GM12878 (cell line): ENCODE measurements at regions not wholly inside any gene's neighbourhood (a gene's known extent, or its start where the extent isn't known, plus 50 kb on each side); places are given as distances from the start of the nearest gene placed in this dataset.
A peak's percentile ranks its signal among the peaks of the same experiment; 100 is the strongest.

Source experiments
- ATAC-seq: fragments of 200-7000 bp; cut with Tn5 transposase; 3 replicates; pipeline ENCODE4 v1.9.1; 2020; ENCODE audit warnings: mild to moderate bottlenecking, moderate library complexity
- BruUV-seq: library from RNA; stranded (reverse); fragments of 400-500 nt; replicated peaks from 2 replicates; lab custom pipeline; 2021; lab: Mats Ljungman, UMichigan
- CTCF ChIA-PET: fragments of 300-600 bp; sonication (Branson Sonifier 250); formaldehyde crosslinking; extraction: SDS; loops from one replicate; lab custom pipeline; 2021; ENCODE audit warnings: inconsistent platforms; lab: Yijun Ruan, JAX
- POLR2A ChIA-PET: fragments of 350-600 bp; formaldehyde crosslinking; extraction: SDS; loops from one replicate; lab custom pipeline; 2021; ENCODE audit warnings: inconsistent platforms; lab: Charles Lee
- RAD21 ChIA-PET: fragments of 300-600 bp; sonication (Branson Sonifier 250); formaldehyde crosslinking; loops from one replicate; lab custom pipeline; 2023; ENCODE audit warnings: antibody characterized with exemption; ENCODE audit not compliant: unreplicated experiment; lab: Charles Lee
- SMC1A ChIA-PET: fragments of 300-600 bp; sonication (Branson Sonifier 250); formaldehyde crosslinking; loops from one replicate; lab custom pipeline; 2023; ENCODE audit not compliant: unreplicated experiment, uncharacterized antibody; lab: Charles Lee
- DNase-seq: peaks from one replicate; pipeline ENCODE4 v3.0.0-alpha.2; 2011; ENCODE audit warnings: low read depth, low spot score
- FAIRE-seq: peaks from 3 replicates; lab custom pipeline; 2011; peaks lifted over from hg19 to GRCh38; lab: Jason Lieb, UNC
- H2AFZ ChIP-seq: 2 replicates; pipeline ENCODE4 v1.6.0; 2011; ENCODE audit warnings: low read depth, low read length, control low read depth; ENCODE audit not compliant: control insufficient read depth
- H3K27ac ChIP-seq: 2 replicates; pipeline ENCODE4 v1.5.1; 2011; ENCODE audit warnings: control low read depth; ENCODE audit not compliant: control insufficient read depth, insufficient read depth
- H3K27me3 ChIP-seq, 2 experiments: replicated peaks in 1 of 2; 2 replicates each; pipeline versions ENCODE4 v1.6.0 to v1.6.1; 2011; ENCODE audit warnings: low read length in 1 of 2; ENCODE audit not compliant: control insufficient read depth in 2 of 2, insufficient read depth in 2 of 2
- H3K36me3 ChIP-seq, 2 experiments: 2 replicates each; pipeline ENCODE4 v1.5.1; 2011; ENCODE audit warnings: low read length in 1 of 2; ENCODE audit not compliant: control insufficient read depth in 2 of 2, insufficient read depth in 2 of 2
- H3K4me1 ChIP-seq: 2 replicates; pipeline ENCODE4 v1.6.1; 2011; ENCODE audit warnings: mild to moderate bottlenecking, low read length, moderate library complexity, mixed read lengths; ENCODE audit not compliant: control insufficient read depth, insufficient read depth
- H3K4me2 ChIP-seq: 2 replicates; pipeline ENCODE4 v1.6.0; 2011; ENCODE audit warnings: control low read depth; ENCODE audit not compliant: control insufficient read depth, insufficient read depth
- H3K4me3 ChIP-seq: fragments of 200-600 bp; sonication (generic); 2 replicates; pipeline ENCODE4 v1.5.1; 2016
- H3K79me2 ChIP-seq: 2 replicates; pipeline ENCODE4 v1.6.0; 2011; ENCODE audit warnings: low read length; ENCODE audit not compliant: control insufficient read depth, insufficient read depth
- H3K9ac ChIP-seq: 2 replicates; pipeline ENCODE4 v1.8.0; 2011; ENCODE audit warnings: low read length, control low read depth, mixed read lengths; ENCODE audit not compliant: control insufficient read depth, insufficient read depth
- H3K9me3 ChIP-seq: replicated peaks from 3 replicates; pipeline ENCODE4 v1.5.1; 2011; ENCODE audit warnings: mild to moderate bottlenecking, low read length; ENCODE audit not compliant: control insufficient read depth, insufficient read depth
- H4K20me1 ChIP-seq: 2 replicates; pipeline ENCODE4 v1.6.0; 2011; ENCODE audit not compliant: control insufficient read depth, insufficient read depth
- HDAC2 ChIP-seq: fragments of 200-600 bp; sonication (generic); IDR thresholded peaks from 2 replicates; pipeline ENCODE4 v1.6.1; 2017
- NFXL1 ChIP-seq: fragments of 450-650 bp; IDR thresholded peaks from 2 replicates; pipeline ENCODE4 v1.6.1; 2017; ENCODE audit warnings: antibody characterized with exemption, mild to moderate bottlenecking, borderline replicate concordance
- POLR2AphosphoS5 ChIP-seq: IDR thresholded peaks from 2 replicates; pipeline ENCODE4 v1.6.1; 2011; ENCODE audit warnings: mild to moderate bottlenecking, low read length, inconsistent platforms
- RUNX3 ChIP-seq: IDR thresholded peaks from 2 replicates; pipeline ENCODE4 v1.6.1; 2012; ENCODE audit warnings: low read length, inconsistent platforms
- TARDBP ChIP-seq: IDR thresholded peaks from 2 replicates; pipeline ENCODE4 v1.6.1; 2016; ENCODE audit warnings: borderline replicate concordance
- TBL1XR1 ChIP-seq: IDR thresholded peaks from 2 replicates; pipeline ENCODE4 v1.6.1; 2012; ENCODE audit warnings: low read depth, low read length, improper control_type of control experiment
- WGBS: methylation state at CpG from one replicate; pipeline ENCODE4 v1.1.6; 2016; ENCODE audit warnings: low lambda C conversion rate; ENCODE audit not compliant: insufficient replicate concordance, insufficient coverage; ENCODE audit errors: missing lambda C conversion rate; 5-methylcytosine and 5-hydroxymethylcytosine counted together
- in situ Hi-C: fragments of 300-500 bp; cut with MboI; formaldehyde crosslinking; loops from 9 replicates; pipeline ENCODE4 v1.14.3; 2018; ENCODE audit warnings: mixed read lengths
- intact Hi-C: fragments of 100-400 bp; cut with micrococcal nuclease; formaldehyde crosslinking; loops from one replicate; pipeline ENCODE4 v1.14.2; 2022; ENCODE audit not compliant: unreplicated experiment

- WGBS: 35% methylated on average over 2 of the region's 2 CpGs
- H3K4me1 ChIP-seq: no peaks in the 10 kb centered on the region
- H3K4me2 ChIP-seq: no peak overlapping the region
- peak; percentile 68 for ATAC-seq
- ChIA-PET RAD21 (interaction anchor here (1.2 kb wide), 1 partner anchor 35 kb away, joined by 6 read pairs; no protein-coding TSS in a partner anchor), POLR2A (no interaction called here), SMC1A (interaction anchor here (0.6 to 2.1 kb wide), 8 partner anchors 10 to 316 kb away, joined by 3 to 4 read pairs (median 3); no protein-coding TSS in a partner anchor), CTCF (interaction anchor here (0.8 to 1.0 kb wide), 2 partner anchors 278 to 280 kb away, joined by 3 to 4 read pairs; no protein-coding TSS in a partner anchor)
- TF ChIP-seq POLR2AphosphoS5: no peak
- peak; percentile 33; the same call in 1 of the 2 replicates for TF ChIP-seq RUNX3
- no peaks in the 10 kb centered on the region for H3K27me3 ChIP-seq
- intact Hi-C loops (no loop called here), in situ Hi-C loops (no loop called here)
- no peak for FAIRE-seq
- BruUV-seq: no TSS peak
- H4K20me1 ChIP-seq: no peaks in the 10 kb centered on the region
- no peaks in the 10 kb centered on the region for H3K36me3 ChIP-seq
- no peak overlapping the region for H2AFZ ChIP-seq
- H3K4me3 ChIP-seq: no peak overlapping the region
- H3K27ac ChIP-seq: no peak overlapping the region
- no peak for DNase-seq
- no peaks in the 10 kb centered on the region for H3K79me2 ChIP-seq
- no peaks in the 10 kb centered on the region for H3K9me3 ChIP-seq
- no peak overlapping the region for H3K9ac ChIP-seq
These were observed 524.8 kb upstream of the SORCS1 start for GRCh38 chr10:107689323-107689722.

GRCh38 chr10:107687701-107688100 lies 523.2 kb upstream of the SORCS1 start:
- in situ Hi-C loops (no loop called here), intact Hi-C loops (no loop called here)
- ChIA-PET POLR2A (no interaction called here), SMC1A (interaction anchor here (1.1 to 1.5 kb wide), 2 partner anchors 35 to 49 kb away, joined by 3 to 4 read pairs; no protein-coding TSS in a partner anchor), RAD21 (no interaction called here), CTCF (interaction anchor here (1.0 kb wide), 2 partner anchors 11 to 516 kb away, joined by 3 read pairs; no protein-coding TSS in a partner anchor)
- Histone ChIP-seq H4K20me1 (no peaks in the 10 kb centered on the region), H2AFZ (no peak overlapping the region), H3K79me2 (no peaks in the 10 kb centered on the region), H3K4me1 (no peaks in the 10 kb centered on the region), H3K4me3 (no peak overlapping the region), H3K27me3 (no peaks in the 10 kb centered on the region), H3K9ac (no peak overlapping the region), H3K36me3 (no peaks in the 10 kb centered on the region), H3K4me2 (no peak overlapping the region), H3K27ac (no peak overlapping the region), H3K9me3 (no peaks in the 10 kb centered on the region)
- no TSS peak for BruUV-seq
- TF ChIP-seq NFXL1 (no peak), TARDBP (no peak), TBL1XR1 (no peak), HDAC2 (no peak)
- 92% methylated on average over 2 of the region's 2 CpGs for WGBS
- ATAC-seq (no peak), DNase-seq (no peak), FAIRE-seq (no peak)
